ENCODE measurements at regions not wholly inside any gene's neighbourhood (a gene's known extent, or its start where the extent isn't known, plus 50 kb on each side); places are given as distances from the start of the nearest gene placed in this dataset.

DNA sequence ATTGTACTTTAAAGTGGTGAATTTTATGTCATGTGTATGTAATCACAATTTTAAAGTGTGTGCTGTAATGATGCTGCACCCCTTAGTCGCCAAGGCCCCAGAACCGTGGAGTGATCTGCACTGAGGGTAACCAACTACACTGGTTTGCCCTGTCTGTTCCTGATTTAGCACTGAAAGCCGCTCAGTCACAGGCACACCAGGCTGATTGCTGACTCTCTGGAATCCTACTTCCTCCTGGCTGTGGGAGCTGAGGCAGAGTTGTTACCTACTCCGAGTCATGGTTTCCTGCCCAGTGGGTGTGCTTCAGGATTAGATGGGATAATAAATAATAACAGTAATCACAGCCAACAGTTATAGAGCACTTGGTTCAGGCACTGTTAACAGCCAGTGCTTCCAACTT, 645.4 kb downstream of the BCOR start:
- no peak for DNase-seq

DNA sequence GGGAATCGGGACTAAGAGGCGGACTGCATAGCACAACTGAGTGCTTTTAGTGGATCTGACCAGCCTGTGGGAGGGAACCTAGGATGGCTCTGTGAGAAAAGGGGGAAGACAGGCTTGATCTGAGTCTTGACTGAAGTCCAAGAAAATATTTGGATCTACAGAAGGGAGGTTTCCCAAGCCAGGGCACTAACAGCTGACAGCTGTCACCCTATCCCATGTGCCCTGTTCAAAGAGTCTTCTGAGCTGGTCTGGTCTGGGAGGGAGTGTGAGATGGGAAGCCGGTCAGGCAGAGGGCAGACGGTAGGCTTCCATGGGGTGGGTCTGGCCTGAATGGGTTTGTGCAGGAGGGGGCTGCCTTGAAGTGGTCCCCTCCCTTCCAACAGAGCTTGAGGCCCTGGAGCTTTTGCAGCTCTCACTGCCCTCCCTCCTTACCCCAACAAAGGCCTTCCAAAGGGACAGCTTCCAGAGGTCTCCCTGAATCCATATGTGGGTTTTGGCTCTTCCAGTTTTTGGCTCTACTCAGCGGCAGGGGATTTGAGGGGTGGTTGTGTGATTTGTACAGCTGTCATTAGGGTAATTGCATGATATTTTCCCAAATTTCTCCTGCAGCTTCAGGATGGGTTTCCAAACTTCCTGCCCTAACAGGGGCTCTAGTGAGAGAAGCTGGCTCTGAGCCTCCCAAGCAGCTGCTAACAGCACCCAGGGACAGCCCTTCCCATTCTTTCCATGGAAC, 643.7 kb downstream of the BCOR start:
- DNase-seq = no peak

DNA sequence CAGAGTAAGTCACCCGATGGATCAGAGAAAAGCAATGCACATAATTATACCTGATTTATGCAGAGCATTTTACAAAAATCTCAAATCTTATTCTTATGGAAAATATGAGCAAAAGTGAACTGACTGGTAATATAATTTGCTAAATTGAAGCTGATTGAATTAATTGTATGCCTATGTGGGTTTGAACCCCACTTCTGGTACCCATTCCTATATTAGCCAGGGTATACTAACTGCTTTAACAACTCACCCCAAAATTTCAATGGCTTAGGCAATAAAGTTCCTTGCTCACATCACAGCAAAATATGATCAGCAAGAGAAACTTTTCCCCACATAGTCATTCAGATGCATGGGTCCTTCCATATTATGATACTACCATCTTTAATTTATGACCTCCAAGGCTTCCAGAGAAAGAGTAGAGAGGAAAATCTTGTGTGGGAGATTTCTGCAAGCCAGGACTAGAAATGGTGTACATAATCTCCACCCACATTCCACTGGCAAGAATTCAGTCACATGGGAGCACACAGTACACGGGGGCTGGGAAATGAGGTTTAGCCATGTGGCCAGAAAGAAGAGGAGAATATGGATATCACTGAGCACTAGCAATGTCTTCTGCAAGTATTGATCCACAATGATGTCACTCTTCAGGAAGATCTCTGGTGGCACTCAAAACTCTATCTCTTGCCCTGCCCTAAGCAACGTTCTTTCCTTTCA, 640.7 kb downstream of the BCOR start:
- DNase-seq = no peak

DNA sequence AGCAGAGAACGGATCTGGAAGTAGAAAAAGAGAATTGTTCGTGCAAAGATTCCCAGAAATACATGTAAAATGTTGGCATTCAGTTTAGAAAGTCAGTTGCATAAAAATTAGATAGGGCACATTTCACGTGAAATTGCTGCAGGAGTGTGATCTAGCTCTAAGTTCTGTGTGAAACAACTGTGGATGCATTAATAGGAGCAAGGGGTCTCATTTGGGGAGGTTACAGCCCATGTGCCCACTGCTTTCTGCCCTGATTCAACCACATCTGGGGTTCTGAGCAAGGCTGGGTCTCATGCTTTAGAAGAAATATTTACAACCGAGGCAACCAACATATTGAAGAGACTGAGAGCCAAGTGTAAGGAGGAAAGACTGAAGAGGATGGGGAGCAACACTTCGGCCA, 639.0 kb downstream of the BCOR start:
- no peak for DNase-seq

DNA sequence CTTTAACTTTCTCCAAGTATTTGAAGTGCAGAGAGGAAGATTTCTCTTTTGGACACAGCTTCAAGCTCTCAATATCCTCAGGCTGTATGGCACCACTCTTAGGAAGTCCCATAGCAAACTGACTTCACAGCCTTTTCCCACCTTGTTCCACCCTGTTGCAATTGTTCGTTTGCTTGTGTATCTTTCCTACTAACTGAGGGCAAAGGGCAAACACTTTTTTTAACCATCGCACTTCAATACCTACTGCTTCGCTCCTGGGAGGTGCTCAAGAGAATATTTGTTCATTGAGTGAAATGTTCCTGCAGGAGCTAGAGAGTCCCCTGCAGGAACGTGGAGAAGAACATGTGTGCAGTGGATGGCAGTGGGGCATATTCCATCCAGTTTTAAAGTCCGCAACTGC, 638.6 kb downstream of the BCOR start:
- DNase-seq = no peak

DNA sequence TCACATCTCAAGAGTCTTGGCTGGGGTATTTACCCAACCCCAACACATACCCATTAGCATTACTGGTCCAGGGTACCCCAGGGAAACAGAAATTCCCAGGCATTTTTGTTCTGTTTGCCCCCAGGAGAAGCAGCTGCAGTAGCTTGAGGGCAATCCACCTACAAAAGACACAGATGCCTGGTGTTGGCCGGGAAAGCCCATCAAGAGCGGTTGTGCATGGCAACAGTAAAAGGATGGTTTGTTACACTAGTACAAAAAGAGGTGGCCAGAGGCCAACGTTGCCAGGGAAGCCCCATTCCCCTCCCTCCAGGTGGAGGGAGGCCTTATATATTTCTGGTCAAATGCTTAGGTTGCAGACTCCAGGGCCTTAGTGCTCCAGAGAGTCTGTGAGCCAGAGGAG, 637.8 kb downstream of the BCOR start:
- DNase-seq = peak; percentile 20

DNA sequence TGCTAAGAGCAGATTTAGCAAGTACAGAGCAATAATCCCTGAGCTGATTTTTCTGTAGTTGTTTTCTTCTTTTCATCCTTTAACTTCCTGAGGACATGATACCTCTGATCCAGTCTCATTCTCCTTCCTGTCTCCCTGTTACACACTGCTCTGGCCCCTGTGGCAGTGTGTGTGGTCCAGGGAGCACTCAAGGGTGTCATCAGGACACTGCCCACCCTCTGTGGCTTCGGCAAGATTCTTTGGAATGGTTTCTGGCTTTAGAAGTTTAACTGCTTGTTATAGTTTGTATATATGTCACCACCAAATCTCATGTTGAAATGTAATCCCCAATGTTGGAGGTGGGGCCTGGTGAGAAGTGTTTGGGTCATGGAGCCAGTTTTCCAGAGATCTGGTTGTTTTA, 637.3 kb downstream of the BCOR start:
- no peak for DNase-seq

DNA sequence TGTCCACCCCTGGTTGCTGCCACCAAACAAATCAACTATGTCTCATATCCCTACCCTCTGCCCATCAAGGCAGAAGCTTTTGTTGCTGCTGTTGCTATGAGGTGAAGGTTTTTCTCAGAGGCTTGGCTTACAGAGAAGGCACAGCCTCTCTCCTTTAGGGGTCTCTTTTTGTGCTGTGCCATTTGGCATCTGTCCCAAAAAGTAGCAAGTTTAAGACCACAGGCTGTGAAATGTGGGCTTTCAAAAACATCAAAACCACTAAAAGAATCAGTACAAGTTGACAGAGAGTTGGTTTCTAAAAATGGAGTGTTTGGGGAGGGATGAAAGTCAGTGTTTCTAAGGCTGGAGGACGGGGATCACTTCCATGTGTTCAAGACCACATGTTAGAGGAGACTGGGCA, 634.9 kb downstream of the BCOR start:
- DNase-seq = no peak

DNA sequence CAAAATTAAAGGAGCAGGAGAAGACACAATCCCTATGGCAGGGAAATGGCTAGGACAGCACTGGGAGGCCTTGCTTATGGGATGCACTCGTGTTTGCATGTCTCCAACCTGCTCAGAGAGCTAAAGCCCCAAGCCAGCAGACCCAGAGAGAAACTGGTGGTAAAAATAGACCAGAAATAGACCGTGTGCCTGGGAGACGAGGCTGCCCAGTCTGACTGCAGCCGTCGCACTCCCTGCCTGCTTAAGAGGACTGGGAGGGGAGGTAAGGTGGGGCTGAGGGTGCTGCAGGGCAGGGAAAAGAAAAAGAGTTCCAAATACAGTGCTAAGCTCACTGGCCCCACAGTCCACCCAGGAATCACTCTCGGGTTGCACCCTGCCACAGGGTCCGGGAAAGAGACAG, 633.5 kb downstream of the BCOR start:
- no peak for DNase-seq

DNA sequence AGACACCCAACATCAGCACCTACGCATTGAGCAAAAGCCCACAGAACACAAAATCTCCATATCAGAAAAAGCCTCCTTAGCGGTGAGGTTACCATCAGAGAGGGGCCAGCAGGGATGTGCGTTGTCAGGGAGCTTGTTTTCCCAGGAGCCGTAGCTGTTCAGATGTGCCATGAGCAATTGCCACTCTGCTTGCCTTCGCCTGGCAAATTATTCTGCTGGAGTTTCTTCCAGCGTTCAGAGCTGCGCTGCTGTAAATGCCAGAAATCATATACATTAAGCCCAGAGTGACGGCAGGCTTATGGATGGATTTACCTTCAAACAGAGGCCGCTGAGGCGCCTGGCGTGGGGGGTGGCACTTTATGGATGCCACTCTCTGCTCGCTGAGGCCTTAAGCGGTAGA, 632.3 kb downstream of the BCOR start:
- no peak for DNase-seq

DNA sequence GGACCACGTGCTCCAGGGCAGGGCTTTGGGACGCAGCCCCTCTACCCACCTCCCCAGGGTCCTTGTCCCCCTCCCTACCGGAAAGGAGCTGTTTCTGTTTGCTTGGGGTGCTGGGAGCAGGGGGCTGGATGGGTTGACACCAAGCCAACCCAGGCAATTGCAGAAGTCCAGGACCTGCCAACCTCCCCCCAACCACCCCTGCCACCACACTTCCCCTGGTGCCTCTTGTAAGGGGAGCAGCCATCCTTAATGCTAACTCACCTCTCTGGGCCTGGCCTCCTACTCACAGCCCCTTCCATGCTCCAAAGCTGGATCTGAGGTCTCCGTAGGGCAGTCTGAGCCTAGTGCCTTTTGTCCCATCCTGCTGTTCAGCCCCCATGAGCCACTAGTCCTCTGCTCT, 631.9 kb downstream of the BCOR start:
- no peak for DNase-seq

DNA sequence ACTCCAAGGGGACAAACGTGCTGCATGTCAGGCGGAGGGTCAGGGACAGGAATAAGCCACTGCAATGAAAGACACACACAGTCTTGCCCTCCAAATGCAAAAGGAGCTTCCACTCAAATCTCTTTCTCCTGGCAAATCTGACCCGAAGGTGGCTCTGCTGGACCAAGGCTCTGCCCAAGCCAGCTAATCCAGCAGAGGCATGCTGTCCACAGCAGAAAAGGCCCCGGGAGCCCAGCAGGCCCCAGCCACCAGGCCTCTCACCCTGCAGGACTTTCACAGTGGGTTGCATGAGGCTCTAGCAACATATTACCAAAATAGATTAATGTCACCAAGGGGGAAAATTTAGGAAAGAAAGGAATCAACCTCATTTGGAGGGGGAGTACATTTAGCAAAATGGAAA, 628.6 kb downstream of the BCOR start:
- DNase-seq = no peak

DNA sequence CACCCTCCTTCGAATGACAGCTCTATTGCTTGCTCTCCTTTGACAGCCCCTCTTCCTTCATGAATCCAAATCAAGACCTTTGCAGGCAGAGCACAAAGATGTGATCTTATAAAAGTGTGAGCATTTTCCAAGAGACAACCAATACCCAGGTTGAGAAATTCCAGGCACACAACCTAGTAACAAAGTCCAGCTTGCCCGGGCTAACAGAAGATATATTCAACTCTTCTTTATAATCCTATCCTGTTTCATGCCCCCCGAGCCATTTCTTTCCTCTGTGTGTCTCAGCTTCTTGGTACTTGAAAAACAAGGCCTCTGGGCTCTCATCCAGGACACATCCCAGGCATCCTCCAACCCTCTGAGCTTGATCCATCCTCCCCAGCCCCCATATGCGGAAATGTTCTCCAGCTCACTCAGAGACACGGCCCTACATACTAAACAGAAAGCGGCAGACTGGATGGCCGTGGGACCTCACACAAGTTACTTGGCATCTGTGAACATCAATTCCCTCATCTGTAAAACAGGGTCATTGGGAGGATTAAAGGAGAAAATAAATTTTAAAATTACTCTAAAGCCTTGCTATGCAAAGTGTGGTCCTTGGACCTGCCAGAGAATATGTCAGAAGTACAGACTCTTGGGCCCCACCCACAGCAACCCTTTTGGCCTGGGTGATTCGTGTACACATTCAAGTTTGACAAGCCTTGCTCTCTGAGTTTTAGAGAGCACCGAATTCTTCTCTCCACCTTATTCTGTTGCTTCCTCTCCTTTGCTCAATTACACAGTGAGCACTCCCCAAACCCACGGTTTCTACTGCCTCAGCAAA, 627.0 kb downstream of the BCOR start:
- DNase-seq = no peak

DNA sequence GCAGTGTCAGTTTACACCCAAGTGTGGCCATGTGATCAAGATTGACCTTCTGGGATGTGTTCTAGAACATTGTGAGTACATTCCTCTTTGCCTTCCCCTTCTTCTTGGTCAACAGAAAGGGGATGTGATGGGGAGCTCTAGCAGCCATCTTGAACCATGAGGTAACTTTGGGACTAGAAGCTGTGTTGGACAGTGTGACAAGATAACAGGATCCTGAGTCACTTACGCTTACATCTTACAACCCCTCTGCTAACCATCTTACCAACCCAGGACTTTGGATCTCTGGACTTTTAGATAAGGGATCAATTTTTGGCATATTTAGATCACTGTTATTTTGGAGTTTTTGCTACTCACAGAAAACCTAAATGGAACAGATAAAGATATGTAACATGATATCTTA, 625.6 kb downstream of the BCOR start:
- no peak for DNase-seq

DNA sequence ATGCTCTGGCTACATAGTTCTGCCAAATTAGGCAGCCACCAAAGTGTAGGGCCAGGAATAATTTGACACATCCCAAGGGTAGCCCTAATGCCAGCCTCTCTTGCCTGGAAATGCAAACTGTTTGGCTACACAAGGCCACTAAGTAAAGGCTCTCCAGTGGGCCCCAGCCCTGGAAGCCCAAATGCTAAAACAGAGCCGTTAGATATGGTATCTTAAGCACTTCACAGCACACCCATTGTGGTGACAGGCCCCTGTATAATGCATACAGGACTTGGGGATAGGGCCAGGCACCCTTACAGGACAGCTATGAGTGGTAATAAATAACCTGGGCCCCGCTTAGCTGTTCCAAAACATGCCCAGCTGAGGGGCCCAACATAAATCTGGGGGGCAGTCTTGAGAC, 623.9 kb downstream of the BCOR start:
- no peak for DNase-seq

DNA sequence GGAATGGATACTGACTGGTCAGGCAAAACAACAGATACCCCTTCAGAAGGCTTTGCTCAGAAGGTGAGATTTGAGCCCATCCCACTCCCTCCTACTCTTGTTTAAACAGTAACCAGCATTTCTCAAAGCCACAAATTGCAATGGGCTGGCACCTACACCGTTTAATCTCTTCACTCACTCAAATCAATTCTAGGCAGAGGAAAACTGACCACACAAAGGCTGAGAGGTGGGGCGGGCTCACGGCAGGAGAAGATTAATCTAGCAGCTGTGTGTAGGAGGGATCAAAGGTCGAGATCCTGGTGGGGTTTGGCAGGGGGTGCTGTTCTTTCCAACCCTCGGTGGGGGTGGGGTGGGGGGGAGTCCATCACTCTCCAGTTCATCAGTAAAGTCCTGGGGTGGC, 622.4 kb downstream of the BCOR start:
- DNase-seq = no peak

DNA sequence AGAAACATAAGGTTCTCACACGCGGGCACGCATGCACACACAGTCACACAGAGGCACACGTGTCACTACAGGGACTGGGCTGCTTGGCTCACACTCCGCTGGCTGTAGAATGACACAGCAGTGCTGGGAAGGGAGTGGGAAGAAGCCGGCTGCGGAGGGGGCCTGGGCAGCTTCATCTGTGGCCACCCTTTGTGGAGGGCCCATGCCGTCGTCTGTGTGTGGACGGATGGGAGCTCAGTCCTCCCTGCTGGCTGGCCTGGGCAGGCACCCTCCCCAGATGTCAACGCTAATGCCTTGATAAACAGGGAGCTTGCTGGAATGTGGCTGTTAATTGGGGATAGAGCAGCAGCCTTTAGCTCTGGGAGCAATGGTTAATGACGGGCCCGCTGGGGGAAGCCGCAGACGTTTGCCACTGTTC, 621.1 kb downstream of the BCOR start:
- no peak for DNase-seq

DNA sequence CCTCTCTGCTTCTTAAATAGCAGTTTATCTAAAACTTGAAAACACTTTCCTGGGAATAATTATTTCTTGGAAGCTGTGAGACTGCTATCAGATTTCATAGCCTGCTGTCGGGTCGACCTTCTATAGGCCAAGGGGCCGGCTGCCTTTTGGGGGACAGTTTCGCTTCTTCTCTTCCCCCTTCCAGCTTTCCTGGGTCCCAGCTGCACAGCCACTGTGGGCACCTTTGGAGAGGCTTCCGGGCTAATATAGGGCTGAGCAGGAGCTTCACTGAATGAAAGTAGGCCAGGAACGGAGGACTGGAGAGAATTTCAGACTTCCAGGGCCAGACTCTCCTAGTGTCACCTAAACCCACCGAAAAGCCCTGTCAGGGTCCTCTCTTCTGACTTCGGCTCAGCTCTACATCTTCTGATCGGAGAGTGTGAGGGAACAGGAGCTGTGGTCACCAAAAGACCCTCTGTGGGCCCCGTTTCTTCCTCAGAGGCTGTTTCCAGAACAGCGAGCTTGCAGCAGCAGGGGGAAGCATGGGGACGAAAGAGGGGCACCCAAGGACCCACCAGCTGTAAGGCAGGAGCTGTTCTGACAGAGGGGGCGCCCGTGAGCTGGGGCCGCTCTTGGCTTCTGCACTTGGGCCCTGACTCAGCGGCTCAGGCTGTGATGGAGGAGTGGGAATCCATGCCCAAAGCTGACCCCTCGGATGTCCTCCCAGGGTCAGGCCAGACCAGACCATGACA, 620.6 kb downstream of the BCOR start:
- no peak for DNase-seq

DNA sequence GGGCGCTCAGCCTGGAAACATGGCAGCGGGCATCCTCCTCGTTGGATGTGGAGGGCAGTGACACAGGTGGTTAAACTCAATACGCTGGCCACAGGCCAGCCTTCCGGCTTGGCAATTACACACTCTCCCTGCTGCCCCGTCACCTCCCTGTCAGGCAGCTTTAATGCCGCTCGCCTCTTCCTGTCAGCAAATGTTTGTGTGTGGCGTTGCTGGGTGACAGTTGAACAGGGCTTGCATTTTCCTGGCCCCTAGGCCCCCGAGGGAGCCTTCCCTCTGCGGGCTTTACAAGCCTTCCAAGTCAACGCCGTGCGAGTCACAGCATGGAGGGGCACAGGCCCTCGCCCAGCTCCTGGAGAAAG, 620.0 kb downstream of the BCOR start:
- no peak for DNase-seq

DNA sequence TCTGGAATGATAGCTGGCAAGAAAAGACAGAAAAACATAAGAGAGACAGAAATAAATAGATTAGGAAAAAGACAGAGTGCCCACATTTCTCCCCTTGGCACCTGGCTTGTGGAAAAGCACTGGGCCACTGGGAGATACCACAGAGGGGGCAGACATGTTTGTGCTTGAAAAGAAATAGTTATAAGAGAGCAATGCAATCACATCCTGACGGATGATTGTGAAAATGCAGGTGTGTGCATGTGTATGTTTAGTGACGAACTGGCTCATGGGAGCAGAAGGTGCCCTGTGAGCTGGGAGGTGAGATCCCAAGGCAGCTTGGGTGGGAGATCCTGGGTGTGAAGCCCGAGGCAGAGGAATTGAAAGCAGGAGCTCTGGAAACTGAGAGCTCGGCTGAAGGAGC, 617.9 kb downstream of the BCOR start:
- DNase-seq = no peak

DNA sequence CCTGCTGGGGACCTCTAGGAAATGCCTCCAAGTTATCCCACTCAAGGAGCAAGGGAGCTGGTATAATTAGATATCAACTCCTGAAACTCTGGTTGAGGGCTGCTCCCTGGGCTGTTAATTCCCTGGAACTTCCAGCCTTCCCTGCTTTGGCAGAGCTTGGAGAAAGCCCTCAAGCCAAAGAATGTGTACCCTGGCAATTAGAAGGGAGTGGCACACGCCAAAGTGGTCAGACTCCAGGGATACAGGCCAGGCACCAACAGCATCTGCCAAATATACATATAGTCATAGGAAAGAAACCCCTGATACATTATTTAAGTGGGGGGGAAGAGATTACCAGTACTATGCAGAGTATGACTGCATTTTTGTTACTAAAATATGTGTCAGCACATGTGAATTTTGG, 616.8 kb downstream of the BCOR start:
- no peak for DNase-seq

DNA sequence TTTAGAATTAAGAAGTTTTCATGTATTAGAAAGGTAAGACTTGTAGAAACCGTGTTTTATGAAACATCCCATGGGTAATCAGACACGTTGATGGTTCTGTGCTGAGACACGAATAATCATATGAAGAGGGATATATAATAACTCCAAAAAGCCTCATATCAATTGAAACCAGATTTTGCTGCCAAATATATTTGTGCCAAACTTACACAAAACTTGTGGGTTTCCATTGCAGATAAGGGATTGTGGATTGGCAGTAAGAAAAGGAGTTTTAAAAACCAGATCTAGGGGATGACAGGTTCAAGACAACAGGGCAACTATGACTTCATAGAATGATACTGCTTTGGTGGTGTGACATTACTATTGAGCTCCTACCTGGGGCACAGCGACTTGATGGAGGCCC, 616.1 kb downstream of the BCOR start:
- DNase-seq = no peak
